IPS-18a (cell line): ENCODE measurements at regions not wholly inside any gene's neighbourhood (a gene's known extent, or its start where the extent isn't known, plus 50 kb on each side); places are given as distances from the start of the nearest gene placed in this dataset.

ENCODE experiments used
- H3K27ac ChIP-seq: one replicate; pipeline ENCODE4 v1.5.1; 2013; ENCODE audit warnings: low read length
- H3K27me3 ChIP-seq: one replicate; pipeline ENCODE4 v1.6.1; 2013; ENCODE audit warnings: mild to moderate bottlenecking, low read length; ENCODE audit not compliant: control insufficient read depth, insufficient read depth
- H3K36me3 ChIP-seq: one replicate; pipeline ENCODE4 v1.6.1; 2013; ENCODE audit warnings: low read depth, low read length; ENCODE audit not compliant: control insufficient read depth
- H3K4me1 ChIP-seq: one replicate; pipeline ENCODE4 v1.6.1; 2013; ENCODE audit warnings: low read depth, low read length; ENCODE audit not compliant: control insufficient read depth
- H3K4me3 ChIP-seq: one replicate; pipeline ENCODE4 v1.5.1; 2013; ENCODE audit warnings: low read length
- H3K9ac ChIP-seq: one replicate; pipeline ENCODE4 v1.6.1; 2013; ENCODE audit warnings: mild to moderate bottlenecking, low read length, moderate library complexity
- H3K9me3 ChIP-seq: one replicate; pipeline ENCODE4 v1.6.1; 2013; ENCODE audit warnings: low read depth, low read length; ENCODE audit not compliant: control insufficient read depth

GRCh38 chr5:141785135-141785534, 93.1 kb downstream of the PCDH1 start:
- Histone ChIP-seq H3K36me3 (no peaks in the 10 kb centered on the region), H3K9me3 (no peaks in the 10 kb centered on the region), H3K4me1 (peaks cover 16% of the 10 kb centered on the region), H3K27me3 (no peaks in the 10 kb centered on the region), H3K27ac (no peak overlapping the region), H3K9ac (no peak overlapping the region), H3K4me3 (no peak overlapping the region)

- no peak overlapping the region for H3K27ac ChIP-seq
- no peaks in the 10 kb centered on the region for H3K27me3 ChIP-seq
- no peaks in the 10 kb centered on the region for H3K9me3 ChIP-seq
These were observed 93.7 kb downstream of the PCDH1 start for GRCh38 chr5:141784529-141784928.

GRCh38 chr5:141783947-141784296, 94.3 kb downstream of the PCDH1 start:
- H3K4me3 ChIP-seq: no peak overlapping the region
- H3K9me3 ChIP-seq: no peaks in the 10 kb centered on the region
- H3K36me3 ChIP-seq: no peaks in the 10 kb centered on the region
- no peak overlapping the region for H3K9ac ChIP-seq
- H3K4me1 ChIP-seq: peaks cover 21% of the 10 kb centered on the region
- H3K27ac ChIP-seq: no peak overlapping the region
- no peaks in the 10 kb centered on the region for H3K27me3 ChIP-seq

More at GRCh38 chr5:141784529-141784928, 93.7 kb downstream of the PCDH1 start:
- peaks cover 21% of the 10 kb centered on the region for H3K4me1 ChIP-seq
- H3K36me3 ChIP-seq: no peaks in the 10 kb centered on the region
- H3K4me3 ChIP-seq: no peak overlapping the region
- H3K9ac ChIP-seq: no peak overlapping the region

GRCh38 chr5:141783005-141783946, 94.9 kb downstream of the PCDH1 start:
- H3K4me3 ChIP-seq: no peak overlapping the region

GRCh38 chr5:141781910-141782309, 96.3 kb downstream of the PCDH1 start:
- Histone ChIP-seq H3K4me3 (no peak overlapping the region), H3K27me3 (no peaks in the 10 kb centered on the region), H3K9ac (no peak overlapping the region), H3K27ac (no peak overlapping the region), H3K4me1 (peaks cover 28% of the 10 kb centered on the region), H3K36me3 (no peaks in the 10 kb centered on the region), H3K9me3 (no peaks in the 10 kb centered on the region)

More at GRCh38 chr5:141783005-141783946, 94.9 kb downstream of the PCDH1 start:
- Histone ChIP-seq H3K36me3 (no peaks in the 10 kb centered on the region), H3K4me1 (peaks cover 23% of the 10 kb centered on the region), H3K9ac (no peak overlapping the region), H3K27me3 (no peaks in the 10 kb centered on the region), H3K27ac (no peak overlapping the region), H3K9me3 (no peaks in the 10 kb centered on the region)

- no peaks in the 10 kb centered on the region for H3K27me3 ChIP-seq
- H3K4me1 ChIP-seq: peaks cover 28% of the 10 kb centered on the region
- H3K9me3 ChIP-seq: no peaks in the 10 kb centered on the region
- H3K27ac ChIP-seq: no peak overlapping the region
- H3K36me3 ChIP-seq: no peaks in the 10 kb centered on the region
- H3K9ac ChIP-seq: no peak overlapping the region
- no peak overlapping the region for H3K4me3 ChIP-seq
These were observed 97.0 kb downstream of the PCDH1 start for GRCh38 chr5:141780952-141781781.

- H3K4me1 ChIP-seq: peaks cover 28% of the 10 kb centered on the region
- H3K4me3 ChIP-seq: no peak overlapping the region
- no peak overlapping the region for H3K9ac ChIP-seq
- H3K9me3 ChIP-seq: no peaks in the 10 kb centered on the region
- no peak overlapping the region for H3K27ac ChIP-seq
- no peaks in the 10 kb centered on the region for H3K36me3 ChIP-seq
- H3K27me3 ChIP-seq: no peaks in the 10 kb centered on the region
These were observed 97.8 kb downstream of the PCDH1 start for GRCh38 chr5:141780240-141780951.

- Histone ChIP-seq H3K9me3 (no peaks in the 10 kb centered on the region), H3K27me3 (no peaks in the 10 kb centered on the region), H3K9ac (no peak overlapping the region), H3K27ac (no peak overlapping the region), H3K36me3 (no peaks in the 10 kb centered on the region), H3K4me1 (peaks cover 28% of the 10 kb centered on the region), H3K4me3 (no peak overlapping the region)
These were observed 97.5 kb upstream of the ARAP3 start for GRCh38 chr5:141779503-141779973.

GRCh38 chr5:141778683-141779082, 96.7 kb upstream of the ARAP3 start:
- no peak overlapping the region for H3K9ac ChIP-seq
- peaks cover 24% of the 10 kb centered on the region for H3K4me1 ChIP-seq
- no peak overlapping the region for H3K27ac ChIP-seq
- no peaks in the 10 kb centered on the region for H3K27me3 ChIP-seq
- no peaks in the 10 kb centered on the region for H3K9me3 ChIP-seq
- H3K4me3 ChIP-seq: no peak overlapping the region
- H3K36me3 ChIP-seq: no peaks in the 10 kb centered on the region

- Histone ChIP-seq H3K36me3 (no peaks in the 10 kb centered on the region), H3K4me3 (no peak overlapping the region), H3K9ac (no peak overlapping the region), H3K4me1 (peaks cover 20% of the 10 kb centered on the region), H3K27me3 (no peaks in the 10 kb centered on the region), H3K9me3 (no peaks in the 10 kb centered on the region), H3K27ac (no peak overlapping the region)
These were observed 96.2 kb upstream of the ARAP3 start for GRCh38 chr5:141778206-141778605.

GRCh38 chr5:141777711-141778110, 95.7 kb upstream of the ARAP3 start:
- no peak overlapping the region for H3K27ac ChIP-seq
- H3K4me3 ChIP-seq: no peak overlapping the region
- H3K9me3 ChIP-seq: no peaks in the 10 kb centered on the region
- peaks cover 20% of the 10 kb centered on the region for H3K4me1 ChIP-seq
- H3K9ac ChIP-seq: no peak overlapping the region
- H3K27me3 ChIP-seq: no peaks in the 10 kb centered on the region
- H3K36me3 ChIP-seq: no peaks in the 10 kb centered on the region
